Breast epithelium (tissue), 4 donors: ENCODE measurements at regions not wholly inside any gene's neighbourhood (a gene's known extent, or its start where the extent isn't known, plus 50 kb on each side); places are given as distances from the start of the nearest gene placed in this dataset.

Experiments
- DNase-seq, 2 donors: peaks; one replicate each; pipeline ENCODE4 v3.0.0-alpha.2; 2019; ENCODE audit warnings: low spot score in 2 of 2
- H3K27ac ChIP-seq, 2 donors: fragments of 200-600 bp; sonication (generic) in 1 of 2; one replicate each; pipeline ENCODE4 v1.5.1; 2016 to 2019; ENCODE audit warnings: mild to moderate bottlenecking in 1 of 2
- H3K27me3 ChIP-seq, 2 donors: fragments of 200-600 bp; sonication (generic) in 1 of 2; one replicate each; pipeline versions ENCODE4 v1.5.1 to v1.6.0; 2017 to 2019; ENCODE audit warnings: control low read depth in 1 of 2, mild to moderate bottlenecking in 1 of 2
- H3K36me3 ChIP-seq: fragments of 200-600 bp; one replicate; pipeline ENCODE4 v1.5.1; 2019
- H3K4me1 ChIP-seq, 2 donors: fragments of 200-600 bp; sonication (generic); one replicate each; pipeline ENCODE4 v1.5.1; 2016 to 2019; ENCODE audit warnings: control low read depth in 1 of 2
- H3K4me3 ChIP-seq, 3 donors: fragments of 200-600 bp; sonication (generic); 1 replicate in 2 of 3; 2 replicates in 1 of 3; pipeline ENCODE4 v1.5.1; 2016 to 2019; ENCODE audit warnings: mild to moderate bottlenecking in 3 of 3, moderate library complexity in 2 of 3
- H3K9me3 ChIP-seq, 2 donors: fragments of 200-600 bp; sonication (generic) in 1 of 2; one replicate each; pipeline ENCODE4 v1.5.1; 2016 to 2019; ENCODE audit warnings: control low read depth in 1 of 2
- POLR2A ChIP-seq: fragments of 450-650 bp; IDR thresholded peaks from one replicate; pipeline ENCODE4 v1.6.1; 2016; ENCODE audit warnings: antibody characterized with exemption, mild to moderate bottlenecking, moderate library complexity
- POLR2AphosphoS5 ChIP-seq, 3 donors: sonication (generic); formaldehyde crosslinking; IDR thresholded peaks; one replicate each; pipeline ENCODE4 v1.6.1; 2017; ENCODE audit warnings: antibody characterized with exemption in 3 of 3
- intact Hi-C: fragments of 100-400 bp; cut with DNase I; formaldehyde crosslinking; loops from one replicate; pipeline ENCODE4 v1.15.1; 2023; ENCODE audit warnings: low total_unique reads
- TF ChIP-seq, protein P1 (sequence below), 3 donors: fragments of 450-650 bp; IDR thresholded peaks; one replicate each; pipeline ENCODE4 v1.5.1; 2016 to 2017; ENCODE audit warnings: antibody characterized with exemption in 3 of 3, mild to moderate bottlenecking in 3 of 3, moderate library complexity in 3 of 3

DNA sequence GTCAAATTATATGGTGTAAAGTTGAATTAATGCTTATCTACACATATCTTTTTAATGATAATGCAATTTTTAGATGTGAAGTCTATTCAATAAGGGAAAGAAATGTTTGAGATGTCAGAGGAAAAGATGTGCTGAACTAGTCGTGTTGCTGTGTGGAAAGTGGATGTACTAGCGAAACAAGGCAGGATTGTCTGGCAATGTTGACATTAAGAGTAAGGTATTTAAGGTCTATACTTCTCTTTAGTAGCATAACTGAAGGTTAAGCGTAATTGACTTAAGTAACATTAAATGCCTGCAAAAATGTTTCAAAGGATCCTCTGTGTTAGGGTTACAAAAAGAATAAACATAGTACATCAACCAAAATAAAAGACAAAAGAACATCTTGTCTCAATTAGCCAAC, 787.3 kb upstream of the KLHL1 start:
- Histone ChIP-seq H3K9me3 (no peaks in the 10 kb centered on the region), H3K27ac (no peak overlapping the region), H3K4me3 (no peak overlapping the region), H3K4me1 (no peaks in the 10 kb centered on the region), H3K36me3 (no peaks in the 10 kb centered on the region), H3K27me3 (no peaks in the 10 kb centered on the region)
- intact Hi-C loops, result loop anchor here (5.0 kb wide), 1 partner anchor 1752 kb away; no protein-coding TSS in a partner anchor
- DNase-seq, result no peak
- no peak for TF ChIP-seq POLR2A
- TF ChIP-seq, protein P1, sequence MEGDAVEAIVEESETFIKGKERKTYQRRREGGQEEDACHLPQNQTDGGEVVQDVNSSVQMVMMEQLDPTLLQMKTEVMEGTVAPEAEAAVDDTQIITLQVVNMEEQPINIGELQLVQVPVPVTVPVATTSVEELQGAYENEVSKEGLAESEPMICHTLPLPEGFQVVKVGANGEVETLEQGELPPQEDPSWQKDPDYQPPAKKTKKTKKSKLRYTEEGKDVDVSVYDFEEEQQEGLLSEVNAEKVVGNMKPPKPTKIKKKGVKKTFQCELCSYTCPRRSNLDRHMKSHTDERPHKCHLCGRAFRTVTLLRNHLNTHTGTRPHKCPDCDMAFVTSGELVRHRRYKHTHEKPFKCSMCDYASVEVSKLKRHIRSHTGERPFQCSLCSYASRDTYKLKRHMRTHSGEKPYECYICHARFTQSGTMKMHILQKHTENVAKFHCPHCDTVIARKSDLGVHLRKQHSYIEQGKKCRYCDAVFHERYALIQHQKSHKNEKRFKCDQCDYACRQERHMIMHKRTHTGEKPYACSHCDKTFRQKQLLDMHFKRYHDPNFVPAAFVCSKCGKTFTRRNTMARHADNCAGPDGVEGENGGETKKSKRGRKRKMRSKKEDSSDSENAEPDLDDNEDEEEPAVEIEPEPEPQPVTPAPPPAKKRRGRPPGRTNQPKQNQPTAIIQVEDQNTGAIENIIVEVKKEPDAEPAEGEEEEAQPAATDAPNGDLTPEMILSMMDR (IDR thresholded peaks at IDR 0.05), result no peak
- no peak for TF ChIP-seq POLR2AphosphoS5 (IDR thresholded peaks at IDR 0.05)

DNA sequence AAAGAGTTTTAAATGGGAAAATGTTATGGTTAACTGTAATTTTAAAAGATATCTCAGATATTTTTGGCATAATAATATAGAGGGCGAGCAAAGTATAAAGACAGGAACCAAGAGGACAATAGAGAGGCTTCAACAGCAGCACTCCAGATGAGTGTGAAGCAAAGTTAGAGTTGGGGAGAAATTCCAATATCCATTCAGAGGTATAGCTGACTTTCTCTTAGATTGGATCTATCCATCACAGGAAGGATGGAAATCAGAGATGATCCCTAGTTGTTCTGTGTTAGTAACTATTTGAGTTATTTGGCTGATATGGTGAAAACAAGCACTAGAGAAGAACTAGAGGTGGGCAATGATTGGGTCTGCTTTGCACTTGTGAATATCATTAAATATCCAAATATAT, 786.0 kb upstream of the KLHL1 start:
- Histone ChIP-seq H3K27ac (no peak overlapping the region), H3K9me3 (no peaks in the 10 kb centered on the region), H3K27me3 (no peaks in the 10 kb centered on the region), H3K36me3 (no peaks in the 10 kb centered on the region), H3K4me3 (no peak overlapping the region), H3K4me1 (no peaks in the 10 kb centered on the region)
- intact Hi-C loops, result no loop called here
- DNase-seq, result no peak
- TF ChIP-seq POLR2AphosphoS5 (IDR thresholded peaks at IDR 0.05) (no peak), POLR2A (no peak)
- TF ChIP-seq, protein P1 (IDR thresholded peaks at IDR 0.05), result no peak

DNA sequence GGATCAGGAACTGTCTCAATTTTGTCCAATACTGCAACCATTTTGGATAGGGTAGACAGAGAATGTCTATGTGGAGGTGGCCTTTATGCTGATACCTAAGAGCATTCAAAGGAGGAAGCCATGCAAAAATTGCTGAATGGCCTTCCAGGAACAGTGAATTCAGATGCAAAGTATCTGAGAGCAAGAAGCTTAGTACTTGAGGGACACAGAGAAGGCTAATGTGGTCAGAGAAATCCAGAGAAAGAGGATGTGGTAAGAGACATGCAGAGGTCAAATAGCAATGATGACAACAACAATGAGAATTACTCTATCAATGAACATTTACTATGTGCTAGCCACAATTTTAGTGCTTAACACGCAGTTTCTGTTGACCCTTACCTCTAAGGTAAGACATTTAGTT, 785.6 kb upstream of the KLHL1 start:
- Histone ChIP-seq H3K27ac (no peak overlapping the region), H3K4me3 (no peak overlapping the region), H3K4me1 (no peaks in the 10 kb centered on the region), H3K36me3 (no peaks in the 10 kb centered on the region), H3K27me3 (no peaks in the 10 kb centered on the region), H3K9me3 (no peaks in the 10 kb centered on the region)
- intact Hi-C loops, result no loop called here
- TF ChIP-seq POLR2AphosphoS5 (IDR thresholded peaks at IDR 0.05), result no peak
- TF ChIP-seq POLR2A, result no peak
- TF ChIP-seq, protein P1 (IDR thresholded peaks at IDR 0.05), result no peak
- DNase-seq, result no peak

DNA sequence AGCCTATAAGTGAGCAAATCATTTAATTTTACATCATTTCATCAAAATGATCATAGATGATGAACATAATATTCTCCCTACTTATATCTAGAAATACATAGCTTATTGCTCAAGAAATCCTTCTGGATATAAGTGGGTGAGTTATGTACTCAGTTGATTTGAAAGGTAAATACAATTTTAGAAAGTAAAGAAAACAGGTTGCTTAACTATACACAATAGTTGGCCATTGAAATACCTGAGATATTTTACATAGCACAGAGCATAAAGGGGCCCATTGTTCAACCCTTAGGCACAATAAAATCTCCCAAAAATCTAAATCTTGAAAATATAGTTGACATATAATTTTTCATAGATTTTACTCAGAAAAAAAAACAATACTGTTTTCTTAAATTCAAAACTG, 782.0 kb upstream of the KLHL1 start:
- TF ChIP-seq POLR2A (no peak), POLR2AphosphoS5 (IDR thresholded peaks at IDR 0.05) (no peak)
- TF ChIP-seq, protein P1 (IDR thresholded peaks at IDR 0.05), result no peak

DNA sequence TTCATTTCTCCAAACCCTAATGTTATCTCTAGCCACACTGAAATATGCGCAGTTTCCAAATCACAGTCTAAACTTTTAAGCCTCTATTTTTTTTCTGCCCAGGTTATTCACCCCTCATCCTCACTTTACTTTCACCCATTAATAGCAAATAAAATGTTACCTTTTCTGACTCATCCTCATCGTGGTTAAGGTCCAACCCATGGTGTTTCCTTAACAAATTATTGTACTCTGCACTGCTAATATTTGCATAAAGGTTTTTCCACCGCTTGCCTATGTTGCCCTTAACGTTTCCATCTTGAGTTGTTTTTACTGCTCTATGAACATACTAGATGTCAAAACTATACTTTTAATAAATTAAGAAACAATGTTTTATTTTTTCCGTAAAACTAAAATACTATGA, 780.9 kb upstream of the KLHL1 start:
- intact Hi-C loops, result no loop called here
- no peak overlapping the region for H3K27ac ChIP-seq
- no peak overlapping the region for H3K4me3 ChIP-seq
- no peak for DNase-seq
- TF ChIP-seq, protein P1 (IDR thresholded peaks at IDR 0.05), result no peak
- TF ChIP-seq POLR2A (no peak), POLR2AphosphoS5 (IDR thresholded peaks at IDR 0.05) (no peak)
- H3K9me3 ChIP-seq, result no peaks in the 10 kb centered on the region
- H3K36me3 ChIP-seq, result no peaks in the 10 kb centered on the region
- H3K27me3 ChIP-seq, result no peaks in the 10 kb centered on the region
- H3K4me1 ChIP-seq, result no peaks in the 10 kb centered on the region

More for the DNA sequence above, 782.0 kb upstream of the KLHL1 start:
- Histone ChIP-seq H3K27ac (no peak overlapping the region), H3K4me3 (no peak overlapping the region), H3K4me1 (no peaks in the 10 kb centered on the region), H3K9me3 (no peaks in the 10 kb centered on the region), H3K27me3 (no peaks in the 10 kb centered on the region), H3K36me3 (no peaks in the 10 kb centered on the region)
- no peak for DNase-seq
- intact Hi-C loops, result no loop called here
